DMS 273 (cell line): ENCODE measurements at regions not wholly inside any gene's neighbourhood (a gene's known extent, or its start where the extent isn't known, plus 50 kb on each side); places are given as distances from the start of the nearest gene placed in this dataset.
"Not testable (repeated sequence)": the region's sequence is repeated elsewhere in the genome, so short reads cannot be mapped to it uniquely, and the experiment has no call there.

ENCODE experiments used
- DNase-seq: peaks from one replicate; lab custom pipeline; 2025; ENCODE audit not compliant: unreplicated experiment; lab: John Stamatoyannopoulos, UW

- no peak for DNase-seq
Observed at GRCh38 chr4:187103351-187103750, 379.7 kb upstream of the FAT1 start.

- no peak for DNase-seq
Observed at GRCh38 chr4:187108845-187109244, 385.2 kb upstream of the FAT1 start.

- no peak for DNase-seq
Observed at GRCh38 chr4:187109636-187110035, 386.0 kb upstream of the FAT1 start.

- no peak for DNase-seq
Observed at GRCh38 chr4:187118166-187118565, 394.5 kb upstream of the FAT1 start.

- DNase-seq = no peak
Observed at GRCh38 chr4:187118602-187119120, 395.0 kb upstream of the FAT1 start.

- no peak for DNase-seq
Observed at GRCh38 chr4:187124331-187124730, 400.7 kb upstream of the FAT1 start.

GRCh38 chr4:187125062-187125461 lies 401.4 kb upstream of the FAT1 start:
- no peak for DNase-seq

- no peak for DNase-seq
Observed at GRCh38 chr4:187127456-187127855, 403.8 kb upstream of the FAT1 start.

GRCh38 chr4:187128222-187128621 lies 404.6 kb upstream of the FAT1 start:
- no peak for DNase-seq

- DNase-seq = no peak
Observed at GRCh38 chr4:187128976-187129375, 405.3 kb upstream of the FAT1 start.

- DNase-seq = not testable (repeated sequence)
Observed at GRCh38 chr4:187131826-187132225, 408.2 kb upstream of the FAT1 start.

- DNase-seq = no peak
Observed at GRCh38 chr4:187135878-187136277, 412.2 kb upstream of the FAT1 start.

- no peak for DNase-seq
Observed at GRCh38 chr4:187139141-187139540, 415.5 kb upstream of the FAT1 start.

- DNase-seq = no peak
Observed at GRCh38 chr4:187141101-187141500, 417.4 kb upstream of the FAT1 start.

- DNase-seq = no peak
Observed at GRCh38 chr4:187149229-187149945, 425.7 kb upstream of the FAT1 start.

- no peak for DNase-seq
Observed at GRCh38 chr4:187157380-187157958, 433.8 kb upstream of the FAT1 start.

- no peak for DNase-seq
Observed at GRCh38 chr4:187158003-187158402, 434.3 kb upstream of the FAT1 start.

GRCh38 chr4:187160486-187160885 lies 436.8 kb upstream of the FAT1 start:
- no peak for DNase-seq

- no peak for DNase-seq
Observed at GRCh38 chr4:187166886-187167512, 443.3 kb upstream of the FAT1 start.

GRCh38 chr4:187171706-187172339 lies 448.2 kb upstream of the FAT1 start:
- DNase-seq = no peak

- no peak for DNase-seq
Observed at GRCh38 chr4:187172340-187172761, 448.7 kb upstream of the FAT1 start.

- DNase-seq = no peak
Observed at GRCh38 chr4:187174749-187175148, 451.1 kb upstream of the FAT1 start.
